HL-60 (cell line): ENCODE measurements at regions not wholly inside any gene's neighbourhood (a gene's known extent, or its start where the extent isn't known, plus 50 kb on each side); places are given as distances from the start of the nearest gene placed in this dataset.

Experiments used
- CTCF ChIP-seq: IDR thresholded peaks from one replicate; pipeline ENCODE4 v1.5.1; 2011; ENCODE audit warnings: low read length, control low read depth, inconsistent platforms; ENCODE audit not compliant: insufficient read depth
- GABPA ChIP-seq: IDR thresholded peaks from 2 replicates; pipeline ENCODE4 v1.6.1; 2012; ENCODE audit warnings: low read depth
- POLR2AphosphoS5 ChIP-seq: IDR thresholded peaks from 2 replicates; pipeline ENCODE4 v1.6.1; 2012; ENCODE audit warnings: low read depth

GRCh38 chr5:62680121-62680520, 101.5 kb downstream of the LRRC70 start:
- TF ChIP-seq CTCF = no peak
- no peak for TF ChIP-seq GABPA
- TF ChIP-seq POLR2AphosphoS5 = no peak
